Coronary artery (tissue), 2 donors: ENCODE measurements at regions not wholly inside any gene's neighbourhood (a gene's known extent, or its start where the extent isn't known, plus 50 kb on each side); places are given as distances from the start of the nearest gene placed in this dataset.
"Not testable (repeated sequence)": the region's sequence is repeated elsewhere in the genome, so short reads cannot be mapped to it uniquely, and the experiment has no call there.

ENCODE experiments used
- DNase-seq: peaks from one replicate; pipeline ENCODE4 v3.0.0-alpha.2; 2017; ENCODE audit warnings: low spot score
- H3K27ac ChIP-seq, 2 donors: fragments of 200-600 bp; sonication (generic); one replicate each; pipeline ENCODE4 v1.5.1; 2016 to 2019
- H3K4me3 ChIP-seq: fragments of 200-600 bp; sonication (generic); 2 replicates; pipeline ENCODE4 v1.5.1; 2016; ENCODE audit warnings: mild to moderate bottlenecking, moderate library complexity
- CTCF ChIP-seq: fragments of 200-600 bp; sonication (generic); IDR thresholded peaks from one replicate; pipeline ENCODE4 v1.5.1; 2019; ENCODE audit warnings: antibody characterized with exemption

- DNase-seq = no peak
- H3K4me3 ChIP-seq = no peak overlapping the region
- TF ChIP-seq CTCF = no peak
- no peak overlapping the region for H3K27ac ChIP-seq
Observed at GRCh38 chr4:66955784-66956183, 589.5 kb downstream of the CENPC start.

GRCh38 chr4:66949419-66949818 lies 595.9 kb downstream of the CENPC start:
- Histone ChIP-seq H3K4me3 (no peak overlapping the region), H3K27ac (no peak overlapping the region)
- TF ChIP-seq CTCF = no peak
- DNase-seq = no peak

GRCh38 chr4:66946761-66947160 lies 598.5 kb downstream of the CENPC start:
- Histone ChIP-seq H3K4me3 (no peak overlapping the region), H3K27ac (no peak overlapping the region)
- no peak for DNase-seq

GRCh38 chr4:66943112-66943511 lies 602.2 kb downstream of the CENPC start:
- Histone ChIP-seq H3K27ac (no peak overlapping the region), H3K4me3 (no peak overlapping the region)
- DNase-seq = no peak
- no peak for TF ChIP-seq CTCF

More at GRCh38 chr4:66946761-66947160, 598.5 kb downstream of the CENPC start:
- TF ChIP-seq CTCF = no peak

GRCh38 chr4:66931981-66932380 lies 613.3 kb downstream of the CENPC start:
- H3K27ac ChIP-seq, DNase-seq, H3K4me3 ChIP-seq: not testable (repeated sequence)

- Histone ChIP-seq H3K27ac (no peak overlapping the region), H3K4me3 (no peak overlapping the region)
- TF ChIP-seq CTCF = no peak
- no peak for DNase-seq
Observed at GRCh38 chr4:66930206-66930605, 615.1 kb downstream of the CENPC start.

- no peak for TF ChIP-seq CTCF
- DNase-seq = no peak
- no peak overlapping the region for H3K27ac ChIP-seq
- no peak overlapping the region for H3K4me3 ChIP-seq
Observed at GRCh38 chr4:66929748-66930147, 615.6 kb downstream of the CENPC start.

GRCh38 chr4:66928881-66929280 lies 616.4 kb downstream of the CENPC start:
- DNase-seq, H3K27ac ChIP-seq, H3K4me3 ChIP-seq: not testable (repeated sequence)
